ENCODE measurements at regions not wholly inside any gene's neighbourhood (a gene's known extent, or its start where the extent isn't known, plus 50 kb on each side); places are given as distances from the start of the nearest gene placed in this dataset.

- H3K9me3 Mint-ChIP-seq (ENCODE audit: unreplicated experiment), result peaks cover 7% of the 10 kb centered on the region
- H3K4me1 Mint-ChIP-seq (ENCODE audit: low read depth, unreplicated experiment), result no peaks in the 10 kb centered on the region
- Histone ChIP-seq H3K36me3 (ENCODE audit: insufficient read depth, low read length) (no peaks in the 10 kb centered on the region), H3K4me2 (ENCODE audit: low read length) (no peak overlapping the region), H3K79me2 (ENCODE audit: insufficient read depth, low read length) (no peaks in the 10 kb centered on the region), H3K9me3 (ENCODE audit: insufficient read depth, low read depth, low read length) (no peaks in the 10 kb centered on the region), H2AFZ (ENCODE audit: low read depth, low read length) (no peak overlapping the region), H3K4me1 (ENCODE audit: insufficient read depth, low read length) (no peaks in the 10 kb centered on the region), H3K9ac (ENCODE audit: low read length) (no peak overlapping the region), H3K27ac (ENCODE audit: low read depth, low read length) (no peak overlapping the region), H4K20me1 (ENCODE audit: insufficient read depth, low read length) (no peaks in the 10 kb centered on the region), H3K4me3 (ENCODE audit: insufficient read depth, low read depth, low read length) (no peak overlapping the region), H3K27me3 (ENCODE audit: insufficient read depth, low read length) (no peaks in the 10 kb centered on the region)
- H3K27me3 Mint-ChIP-seq (ENCODE audit: low read depth, unreplicated experiment), result no peaks in the 10 kb centered on the region
- H3K27ac Mint-ChIP-seq (ENCODE audit: unreplicated experiment), result no peak overlapping the region
- FAIRE-seq (no peak), DNase-seq (ENCODE audit: low read depth) (no peak)
- TF ChIP-seq, protein P1, sequence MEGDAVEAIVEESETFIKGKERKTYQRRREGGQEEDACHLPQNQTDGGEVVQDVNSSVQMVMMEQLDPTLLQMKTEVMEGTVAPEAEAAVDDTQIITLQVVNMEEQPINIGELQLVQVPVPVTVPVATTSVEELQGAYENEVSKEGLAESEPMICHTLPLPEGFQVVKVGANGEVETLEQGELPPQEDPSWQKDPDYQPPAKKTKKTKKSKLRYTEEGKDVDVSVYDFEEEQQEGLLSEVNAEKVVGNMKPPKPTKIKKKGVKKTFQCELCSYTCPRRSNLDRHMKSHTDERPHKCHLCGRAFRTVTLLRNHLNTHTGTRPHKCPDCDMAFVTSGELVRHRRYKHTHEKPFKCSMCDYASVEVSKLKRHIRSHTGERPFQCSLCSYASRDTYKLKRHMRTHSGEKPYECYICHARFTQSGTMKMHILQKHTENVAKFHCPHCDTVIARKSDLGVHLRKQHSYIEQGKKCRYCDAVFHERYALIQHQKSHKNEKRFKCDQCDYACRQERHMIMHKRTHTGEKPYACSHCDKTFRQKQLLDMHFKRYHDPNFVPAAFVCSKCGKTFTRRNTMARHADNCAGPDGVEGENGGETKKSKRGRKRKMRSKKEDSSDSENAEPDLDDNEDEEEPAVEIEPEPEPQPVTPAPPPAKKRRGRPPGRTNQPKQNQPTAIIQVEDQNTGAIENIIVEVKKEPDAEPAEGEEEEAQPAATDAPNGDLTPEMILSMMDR (IDR thresholded peaks at IDR 0.05; ENCODE audit: insufficient read depth, low read depth, low read length), result no peak
- no peak for TF ChIP-seq EZH2 (IDR thresholded peaks at IDR 0.05; ENCODE audit: insufficient read depth, low read length)
- H3K36me3 Mint-ChIP-seq (ENCODE audit: low read depth, unreplicated experiment), result no peaks in the 10 kb centered on the region
- no peak overlapping the region for H3K4me3 Mint-ChIP-seq (ENCODE audit: unreplicated experiment)
Measured at GRCh38 chr2:180443888-180444287, 436.8 kb upstream of the CWC22 start.

GRCh38 chr2:180442860-180443644 is 436.0 kb upstream of the CWC22 start:
- H3K4me3 ChIP-seq (ENCODE audit: insufficient read depth, low read depth, low read length), result no peak overlapping the region
- H3K4me1 ChIP-seq (ENCODE audit: insufficient read depth, low read length), result no peaks in the 10 kb centered on the region
- H3K27ac ChIP-seq (ENCODE audit: low read depth, low read length), result no peak overlapping the region
- H3K9me3 ChIP-seq (ENCODE audit: insufficient read depth, low read depth, low read length), result no peaks in the 10 kb centered on the region
- H3K9ac ChIP-seq (ENCODE audit: low read length), result no peak overlapping the region
- no peaks in the 10 kb centered on the region for H3K79me2 ChIP-seq (ENCODE audit: insufficient read depth, low read length)
- H3K4me1 Mint-ChIP-seq (ENCODE audit: low read depth, unreplicated experiment), result no peaks in the 10 kb centered on the region
- no peak overlapping the region for H3K27ac Mint-ChIP-seq (ENCODE audit: unreplicated experiment)
- H3K27me3 Mint-ChIP-seq (ENCODE audit: low read depth, unreplicated experiment), result no peaks in the 10 kb centered on the region
- H3K4me3 Mint-ChIP-seq (ENCODE audit: unreplicated experiment), result no peak overlapping the region
- no peaks in the 10 kb centered on the region for H4K20me1 ChIP-seq (ENCODE audit: insufficient read depth, low read length)
- no peaks in the 10 kb centered on the region for H3K36me3 ChIP-seq (ENCODE audit: insufficient read depth, low read length)
- TF ChIP-seq EZH2 (IDR thresholded peaks at IDR 0.05; ENCODE audit: insufficient read depth, low read length), result no peak
- TF ChIP-seq, protein P1 (IDR thresholded peaks at IDR 0.05; ENCODE audit: insufficient read depth, low read depth, low read length), result no peak
- no peaks in the 10 kb centered on the region for H3K27me3 ChIP-seq (ENCODE audit: insufficient read depth, low read length)
- H3K36me3 Mint-ChIP-seq (ENCODE audit: low read depth, unreplicated experiment), result no peaks in the 10 kb centered on the region
- no peak overlapping the region for H2AFZ ChIP-seq (ENCODE audit: low read depth, low read length)
- DNase-seq (ENCODE audit: low read depth) (no peak), FAIRE-seq (no peak)
- H3K4me2 ChIP-seq (ENCODE audit: low read length), result no peak overlapping the region
- peaks cover 7% of the 10 kb centered on the region for H3K9me3 Mint-ChIP-seq (ENCODE audit: unreplicated experiment)

DNA sequence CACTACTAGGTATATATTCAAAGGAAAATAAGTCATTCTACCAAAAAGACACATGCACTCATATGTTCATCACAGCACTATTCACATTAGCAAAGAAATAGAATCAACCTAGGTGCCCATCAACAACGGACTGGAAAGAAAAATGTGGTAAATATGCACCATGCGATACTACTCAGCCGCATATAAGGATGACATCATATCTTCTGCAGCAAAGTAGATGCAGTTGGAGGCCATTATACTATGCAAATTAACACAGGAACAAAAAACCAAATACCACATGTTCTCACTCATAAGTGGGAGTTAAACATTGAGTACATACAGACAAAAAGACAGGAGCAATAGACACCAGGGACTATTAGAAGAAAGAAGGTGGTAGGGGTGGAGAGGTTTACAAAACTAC is 412.1 kb upstream of the CWC22 start:
- TF ChIP-seq, protein P1 (IDR thresholded peaks at IDR 0.05; ENCODE audit: insufficient read depth, low read depth, low read length), result no peak
- no peak for TF ChIP-seq EZH2 (IDR thresholded peaks at IDR 0.05; ENCODE audit: insufficient read depth, low read length)
- H3K4me1 ChIP-seq (ENCODE audit: insufficient read depth, low read length), result no peaks in the 10 kb centered on the region
- H3K27ac ChIP-seq (ENCODE audit: low read depth, low read length), result no peak overlapping the region
- H3K4me3 ChIP-seq (ENCODE audit: insufficient read depth, low read depth, low read length), result no peak overlapping the region
- H2AFZ ChIP-seq (ENCODE audit: low read depth, low read length), result no peak overlapping the region
- DNase-seq (ENCODE audit: low read depth), result no peak
- H4K20me1 ChIP-seq (ENCODE audit: insufficient read depth, low read length), result no peaks in the 10 kb centered on the region
- H3K36me3 ChIP-seq (ENCODE audit: insufficient read depth, low read length), result no peaks in the 10 kb centered on the region
- H3K27ac Mint-ChIP-seq (ENCODE audit: unreplicated experiment), result no peak overlapping the region
- peaks cover 2% of the 10 kb centered on the region for H3K27me3 Mint-ChIP-seq (ENCODE audit: low read depth, unreplicated experiment)
- H3K9me3 ChIP-seq (ENCODE audit: insufficient read depth, low read depth, low read length), result no peaks in the 10 kb centered on the region
- H3K4me3 Mint-ChIP-seq (ENCODE audit: unreplicated experiment), result no peak overlapping the region
- no peaks in the 10 kb centered on the region for H3K27me3 ChIP-seq (ENCODE audit: insufficient read depth, low read length)
- H3K79me2 ChIP-seq (ENCODE audit: insufficient read depth, low read length), result no peaks in the 10 kb centered on the region
- H3K9ac ChIP-seq (ENCODE audit: low read length), result no peak overlapping the region
- no peak for FAIRE-seq
- no peak overlapping the region for H3K4me2 ChIP-seq (ENCODE audit: low read length)
- no peaks in the 10 kb centered on the region for H3K36me3 Mint-ChIP-seq (ENCODE audit: low read depth, unreplicated experiment)
- H3K4me1 Mint-ChIP-seq (ENCODE audit: low read depth, unreplicated experiment), result no peaks in the 10 kb centered on the region
- no peaks in the 10 kb centered on the region for H3K9me3 Mint-ChIP-seq (ENCODE audit: unreplicated experiment)

All from astrocyte (in vitro differentiated cells and primary cell).